Renal cortical epithelial cell (primary cell): ENCODE measurements at regions not wholly inside any gene's neighbourhood (a gene's known extent, or its start where the extent isn't known, plus 50 kb on each side); places are given as distances from the start of the nearest gene placed in this dataset.
A peak's percentile ranks its signal among the peaks of the same experiment; 100 is the strongest.

ENCODE experiments used
- DNase-seq: peaks from one replicate; pipeline ENCODE4 v3.0.0-alpha.2; 2011; ENCODE audit warnings: low read depth

DNA sequence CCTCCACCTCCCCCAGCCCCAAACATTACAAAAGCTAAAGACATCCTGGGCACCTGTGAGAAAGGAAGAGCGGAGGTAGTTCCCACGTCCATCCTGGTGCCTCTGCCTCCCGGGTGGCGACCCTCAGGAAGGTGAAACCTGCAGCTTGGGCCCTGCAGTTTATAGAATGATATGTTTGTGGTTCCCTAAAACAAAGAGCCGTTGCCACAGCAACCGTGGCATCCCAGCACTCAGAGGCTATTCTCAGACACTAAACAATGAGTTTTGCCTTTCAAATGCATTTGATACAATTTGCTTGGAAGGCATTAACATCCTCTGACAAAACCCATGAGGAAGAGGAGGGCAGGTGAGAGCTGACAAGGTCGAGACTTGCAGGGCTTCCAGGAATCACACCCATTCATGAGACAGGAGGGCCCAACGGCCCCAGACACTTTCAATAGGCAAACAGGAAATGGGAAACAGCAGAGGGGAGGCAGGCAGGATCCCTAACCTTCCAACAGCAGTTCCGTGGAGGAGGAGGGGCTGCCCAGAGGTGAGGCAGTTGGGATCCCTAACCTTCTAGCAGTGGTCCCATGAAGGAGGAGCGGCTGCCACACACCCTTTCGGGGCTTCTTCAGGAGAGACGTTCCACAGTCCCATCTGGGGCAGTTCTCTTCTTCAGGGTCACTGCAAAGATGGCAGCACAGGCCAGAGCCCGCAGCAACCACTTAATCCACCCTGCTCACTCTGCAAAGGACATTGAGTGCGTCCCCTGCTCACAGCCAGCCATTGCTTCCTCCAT, 379.2 kb downstream of the SHANK2 start:
- DNase-seq, result no peak

DNA sequence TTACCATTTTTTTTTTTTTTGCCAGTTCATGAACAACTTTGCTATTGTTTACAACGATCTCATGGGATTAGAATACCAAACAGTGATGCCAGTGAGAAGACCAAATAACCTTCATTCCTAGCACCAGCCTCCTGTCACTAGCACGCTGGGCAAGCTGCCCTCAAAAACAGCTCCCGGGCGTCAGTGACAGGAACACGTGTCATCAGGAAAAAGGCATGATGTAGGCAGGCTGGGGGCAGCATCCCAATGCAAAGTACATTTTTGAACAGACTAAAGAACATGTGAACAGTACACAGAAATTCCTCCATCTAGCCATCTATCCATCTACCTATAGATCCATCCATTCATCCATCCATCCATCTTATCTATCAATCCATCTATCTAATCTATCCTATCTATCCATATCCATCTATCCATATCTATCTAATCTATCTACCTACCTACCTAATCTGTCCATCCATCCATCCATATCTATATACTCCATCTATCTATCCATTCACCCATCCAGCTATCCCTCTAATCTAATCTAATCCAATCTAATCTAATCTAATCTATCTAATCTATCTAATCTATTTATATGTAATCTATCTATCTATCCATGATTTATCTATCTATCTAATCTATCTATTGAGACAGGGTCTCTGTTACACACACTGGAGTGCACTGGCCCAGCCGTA, 378.5 kb downstream of the SHANK2 start:
- no peak for DNase-seq

DNA sequence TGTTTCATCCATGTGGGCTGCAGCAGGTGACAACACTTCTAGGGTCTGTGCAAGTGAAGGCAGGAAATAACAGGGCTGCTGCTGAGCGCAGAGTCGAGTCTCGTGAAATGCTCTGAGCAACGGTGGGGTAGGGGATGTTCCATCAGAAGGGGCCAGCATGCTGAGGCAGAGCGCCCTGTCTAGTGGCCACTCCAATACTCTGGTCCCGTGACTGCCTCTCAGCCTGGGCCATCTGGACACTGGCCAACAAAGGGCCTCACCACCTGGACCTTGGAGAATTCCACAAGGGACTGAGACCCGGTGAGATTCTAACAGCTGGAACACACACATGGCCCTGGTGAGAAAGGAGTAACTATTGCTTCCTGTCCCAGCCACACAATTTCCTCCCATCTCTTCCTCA, 375.7 kb downstream of the SHANK2 start:
- no peak for DNase-seq

DNA sequence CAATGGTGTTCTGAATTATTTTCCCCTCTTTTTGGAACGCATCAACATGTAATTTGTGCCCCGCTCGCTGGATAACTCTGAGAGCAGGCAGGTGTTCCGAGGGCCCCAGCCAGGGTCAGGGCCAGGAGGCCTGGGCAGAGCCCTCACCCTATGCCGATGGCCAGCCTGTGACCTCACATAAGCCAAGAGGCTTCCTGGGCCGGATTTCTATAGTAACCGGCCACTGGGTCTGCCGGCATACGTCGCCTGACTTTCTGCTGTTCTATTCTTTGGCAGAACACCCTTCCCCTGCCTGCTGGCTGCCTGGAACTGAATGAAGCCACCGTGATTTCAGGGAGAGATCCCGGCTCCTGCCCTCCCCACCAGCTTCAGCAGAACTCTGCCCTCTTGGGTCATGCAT, 375.2 kb downstream of the SHANK2 start:
- no peak for DNase-seq

DNA sequence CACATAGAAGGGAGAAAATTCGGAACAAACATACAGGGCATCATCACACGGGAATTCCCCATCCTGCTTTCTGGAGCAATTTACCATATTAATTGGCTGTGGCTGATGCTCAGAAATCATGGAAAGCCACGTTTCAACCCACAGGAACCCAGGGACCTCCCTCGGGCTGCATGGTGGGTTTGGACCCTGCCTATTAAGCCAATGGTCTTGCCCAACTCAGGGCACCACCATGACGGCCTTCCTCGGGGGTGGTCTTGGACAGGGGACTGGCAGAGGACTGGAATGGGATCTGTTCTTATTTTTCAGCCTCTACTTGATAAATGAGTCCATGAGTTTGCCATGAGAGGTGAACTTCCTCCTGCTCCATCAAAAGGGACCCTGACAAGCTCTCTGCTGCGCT, 374.0 kb downstream of the SHANK2 start:
- DNase-seq, result no peak

DNA sequence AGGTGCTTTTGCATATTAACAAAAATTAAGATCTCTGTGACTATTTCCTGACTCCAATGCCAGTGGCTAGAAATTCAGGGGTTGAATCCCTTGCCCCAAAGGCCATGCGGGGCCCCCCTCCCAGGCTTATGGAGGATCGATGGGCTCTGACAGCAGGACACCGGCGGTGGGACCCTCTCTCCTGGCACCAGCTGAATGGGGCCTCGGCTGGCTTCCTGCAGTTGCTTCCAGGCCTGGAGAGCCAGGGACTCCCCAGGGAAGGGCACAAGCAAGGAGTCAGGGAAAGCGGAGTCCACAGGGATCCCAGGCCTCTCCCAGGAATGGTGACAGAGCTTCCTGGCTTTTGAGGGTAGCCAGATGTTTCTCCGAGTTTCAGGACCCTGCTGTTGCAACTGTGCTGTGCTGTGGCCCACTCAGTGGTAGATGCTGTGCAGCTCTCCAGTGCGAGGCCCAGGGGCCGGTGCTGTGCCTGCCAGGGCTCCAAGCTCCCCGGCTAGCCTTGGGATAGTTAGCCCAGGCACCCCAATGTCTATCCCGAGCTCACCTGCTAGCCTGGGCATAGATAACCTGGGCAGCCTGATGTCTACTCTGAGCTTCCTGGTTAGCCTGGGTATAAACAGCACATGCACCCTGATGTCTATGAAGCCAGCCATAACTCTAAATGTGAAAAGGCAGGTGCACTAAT, 372.6 kb downstream of the SHANK2 start:
- no peak for DNase-seq

DNA sequence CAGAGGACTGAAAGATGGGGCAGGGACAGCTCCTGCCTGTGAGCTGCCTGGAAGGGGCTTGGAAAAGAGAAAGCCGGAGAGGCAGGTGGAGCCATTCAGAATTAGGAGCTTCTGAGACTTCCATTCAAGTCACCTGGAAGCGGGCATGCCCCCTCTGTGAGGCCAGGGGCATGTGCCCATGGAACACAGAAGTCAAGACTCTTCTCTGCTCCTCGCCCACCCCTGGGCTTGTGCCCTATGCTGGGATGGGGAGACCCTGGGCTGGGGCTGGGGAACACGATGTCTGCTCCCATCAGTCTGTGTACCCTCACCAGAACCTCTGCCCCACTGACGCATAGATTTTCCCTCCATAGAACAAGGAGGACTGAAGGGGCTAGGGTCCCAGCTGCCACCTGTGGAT, 372.0 kb downstream of the SHANK2 start:
- no peak for DNase-seq

DNA sequence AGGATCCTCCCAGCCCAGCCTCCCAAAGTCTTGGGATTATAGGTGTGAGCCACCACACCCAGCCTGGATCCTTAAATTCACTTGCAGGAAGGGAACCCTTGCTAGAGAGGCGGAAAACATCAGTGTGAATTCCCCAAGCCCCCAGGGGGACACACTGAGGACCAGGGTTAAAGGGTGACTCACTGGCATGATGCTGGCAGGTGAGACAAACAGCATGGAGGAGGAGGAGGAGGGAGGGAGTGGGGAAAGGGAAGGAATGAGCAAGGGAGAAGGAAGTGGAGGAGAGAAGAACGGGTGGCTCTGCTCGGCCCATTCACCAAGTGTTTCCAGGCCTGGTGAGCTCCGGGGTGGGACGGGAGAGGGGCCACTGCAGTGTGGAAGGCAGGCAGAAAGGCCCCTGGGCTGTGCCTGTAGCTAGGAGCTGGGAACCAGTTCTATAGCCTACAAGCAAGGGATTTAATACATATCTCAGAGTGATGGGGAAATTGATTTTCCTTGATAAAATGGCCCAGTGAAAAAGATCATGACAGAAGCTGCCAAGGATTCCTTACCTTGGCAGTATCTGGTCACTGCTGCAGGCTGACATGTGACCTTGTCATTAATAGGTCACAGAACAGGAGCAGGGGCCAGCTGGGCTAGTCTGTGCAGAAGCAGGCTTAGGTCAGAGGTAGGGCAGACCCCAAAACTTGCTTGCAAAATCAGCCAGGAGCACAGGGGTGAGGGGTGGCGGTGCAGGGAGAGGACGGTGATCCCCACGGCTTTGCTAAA, 370.2 kb downstream of the SHANK2 start:
- DNase-seq, result no peak

DNA sequence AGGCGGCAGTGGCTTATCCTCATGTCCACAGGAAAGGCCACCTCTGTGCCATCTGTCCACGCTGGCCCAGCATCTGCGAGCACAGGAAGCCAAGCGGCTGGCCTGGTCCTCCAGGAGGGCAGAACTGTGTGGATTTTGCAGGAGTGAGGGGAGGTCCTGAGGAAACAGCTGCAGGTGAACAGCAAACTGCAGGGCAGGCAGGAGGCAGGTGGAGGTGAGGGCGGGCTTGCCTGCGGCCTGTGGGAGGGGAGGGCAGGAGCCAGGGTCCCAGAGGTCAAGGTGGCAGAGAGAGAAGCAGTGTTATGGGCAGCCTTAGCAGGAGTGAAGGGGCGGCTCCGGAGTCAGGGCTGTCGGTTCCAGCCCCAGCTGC, 369.7 kb downstream of the SHANK2 start:
- DNase-seq, result no peak

DNA sequence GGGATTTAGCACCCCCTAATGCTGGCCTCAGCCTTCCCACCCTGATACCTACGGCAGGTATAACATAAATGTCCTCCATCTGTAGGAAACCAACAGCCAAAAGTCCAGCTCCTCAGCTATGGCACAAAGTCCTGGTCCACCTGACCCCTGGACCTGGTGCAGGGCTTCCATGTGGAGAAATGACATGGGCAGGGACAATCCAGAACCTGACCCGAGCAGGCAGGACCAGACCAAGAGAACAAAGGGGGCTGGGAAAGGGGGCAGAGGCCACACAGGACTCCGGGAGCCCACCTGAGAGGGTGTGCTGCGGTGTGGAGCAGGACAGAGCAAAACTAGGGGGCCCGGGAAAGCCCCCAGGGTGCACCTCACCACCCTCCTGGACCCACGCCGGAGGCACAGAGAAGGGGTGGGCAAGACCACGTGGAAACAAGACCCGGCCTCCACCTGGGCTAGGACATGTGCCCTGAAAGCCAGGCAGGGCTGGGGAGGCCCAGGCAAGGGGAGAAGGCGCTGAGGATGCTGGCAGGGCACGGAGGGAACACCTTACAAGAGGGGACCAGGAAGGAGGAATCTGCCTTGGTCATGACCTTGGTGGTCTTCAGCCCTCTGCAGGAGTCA, 368.9 kb downstream of the SHANK2 start:
- no peak for DNase-seq

DNA sequence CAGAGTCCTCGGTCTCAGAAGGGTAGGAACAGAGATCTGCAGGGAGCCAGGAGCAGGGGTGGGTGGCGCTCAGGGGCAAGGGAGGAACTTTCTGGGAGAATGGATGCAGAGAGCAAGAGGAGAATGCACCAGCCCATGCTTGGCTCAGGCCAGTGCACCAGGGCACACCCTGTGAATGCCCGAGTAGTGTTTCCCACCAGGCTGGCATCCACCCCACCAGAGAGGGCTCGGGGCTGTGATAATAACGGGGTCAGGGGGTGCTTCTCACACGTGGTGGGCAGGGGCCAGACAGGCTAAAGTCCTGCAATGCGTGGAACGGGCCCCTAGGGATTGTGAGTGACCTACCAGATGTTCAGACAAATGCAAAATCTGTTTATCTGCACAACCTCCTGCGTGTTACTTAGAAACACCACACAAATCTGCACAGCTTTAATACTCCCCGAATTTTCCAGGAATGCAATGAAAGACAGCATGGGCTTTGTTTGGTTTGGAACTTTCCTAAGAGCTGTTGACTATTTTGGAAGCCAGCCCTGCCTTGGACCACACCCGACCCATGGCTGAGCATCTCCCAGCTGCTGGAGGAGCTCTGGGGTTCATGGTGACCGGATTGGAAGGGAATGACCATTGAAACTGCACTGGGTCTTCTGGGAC, 368.3 kb downstream of the SHANK2 start:
- DNase-seq, result no peak

DNA sequence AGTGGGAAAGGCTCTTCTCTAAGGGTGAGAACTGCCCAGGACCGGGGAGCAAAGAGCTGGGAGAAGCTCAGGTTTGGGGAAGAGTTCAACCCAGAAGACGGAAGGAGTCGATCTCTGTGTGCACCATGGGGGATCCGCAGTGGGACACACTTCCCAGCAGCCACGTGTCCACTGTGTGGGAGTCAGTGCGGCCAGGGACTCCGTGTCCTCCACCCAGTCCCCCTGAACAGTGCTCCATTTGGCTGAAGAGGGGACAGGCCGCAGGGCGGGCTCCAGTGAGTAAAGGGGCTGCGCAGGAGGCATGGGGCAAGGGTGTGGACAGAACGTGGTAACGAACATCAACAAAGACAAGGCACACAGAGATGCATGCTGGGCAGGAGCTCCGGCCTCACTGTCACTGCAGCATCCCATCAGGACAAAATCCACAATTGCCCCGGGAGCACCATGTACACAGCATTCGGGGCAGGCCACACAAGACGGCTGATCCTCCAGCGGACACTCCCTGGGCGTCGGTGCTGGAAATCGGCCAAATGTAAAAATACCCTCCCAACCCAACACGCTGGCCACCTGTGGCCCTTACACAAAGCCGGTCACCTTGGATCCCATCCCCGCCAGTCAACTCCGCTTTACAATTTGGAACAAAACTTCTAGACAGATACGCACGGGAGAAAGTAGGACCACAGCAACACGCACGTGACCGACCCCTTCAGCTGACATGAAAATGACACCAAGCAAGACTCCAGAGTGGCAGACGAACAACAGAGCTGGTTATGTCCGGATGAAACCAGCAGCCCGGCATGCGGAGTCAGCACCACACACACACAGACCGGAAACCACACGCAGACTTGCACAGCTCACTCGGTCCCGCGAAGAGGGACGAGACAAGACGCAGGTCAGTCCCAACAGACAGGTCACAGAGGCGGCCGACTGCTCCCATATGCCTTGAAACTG, 366.8 kb downstream of the SHANK2 start:
- peak; percentile 12 for DNase-seq

DNA sequence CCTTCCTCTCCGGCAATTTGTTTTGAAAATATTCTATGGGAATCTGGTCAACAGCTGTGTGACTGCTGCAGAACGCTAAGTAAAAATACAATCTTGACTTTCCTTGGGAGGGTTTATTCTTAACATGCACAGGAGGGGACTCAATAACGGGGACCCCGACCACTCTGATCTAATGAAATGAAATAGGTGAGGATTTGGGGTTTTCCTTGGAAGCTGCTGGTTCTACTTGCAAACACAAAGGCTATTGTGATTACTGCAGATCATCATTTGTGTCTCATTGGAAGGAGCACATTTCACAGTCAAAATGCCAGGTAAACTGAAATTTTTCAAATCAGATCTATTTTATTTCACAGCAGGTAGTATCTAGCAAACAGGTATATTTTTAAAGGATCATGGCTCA, 366.1 kb downstream of the SHANK2 start:
- DNase-seq, result no peak

DNA sequence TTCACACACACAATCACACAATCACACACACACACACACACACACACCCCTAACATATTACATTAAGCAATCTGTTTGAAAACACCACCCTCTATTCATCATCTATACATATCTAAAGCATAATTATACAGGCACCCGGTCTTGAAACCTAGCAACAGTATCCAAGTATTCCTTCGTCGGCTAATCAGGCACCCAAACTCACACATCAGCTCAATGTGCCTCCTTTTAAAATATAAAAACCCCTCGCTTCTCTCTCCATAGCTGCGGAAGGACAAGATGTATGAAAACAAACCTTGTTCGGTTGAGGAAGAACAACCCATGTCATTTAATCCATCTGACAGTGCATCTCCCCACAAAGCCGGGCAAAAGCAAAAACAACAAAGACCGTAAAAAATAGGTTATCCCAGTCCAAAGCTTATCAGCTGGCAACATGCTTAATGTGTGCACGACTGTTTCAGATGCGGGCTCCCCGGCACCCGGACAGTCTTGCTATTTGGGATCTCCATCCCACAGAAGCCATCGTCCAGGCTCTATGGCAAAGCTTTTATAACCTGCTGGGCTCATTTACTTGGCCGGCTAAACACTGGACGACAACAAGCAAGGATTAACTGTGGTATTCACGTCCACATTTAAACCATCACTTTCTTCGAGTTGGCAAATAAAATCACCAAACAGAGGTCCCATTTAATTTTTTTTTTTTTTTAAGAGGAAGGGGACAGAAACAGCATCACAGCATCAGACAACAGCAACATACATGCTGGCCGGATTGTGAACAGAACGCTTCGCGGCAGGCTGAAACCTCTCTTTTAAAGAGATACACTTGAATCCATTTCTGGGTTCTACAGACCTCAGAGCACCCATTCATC, 365.5 kb downstream of the SHANK2 start:
- DNase-seq, result no peak

DNA sequence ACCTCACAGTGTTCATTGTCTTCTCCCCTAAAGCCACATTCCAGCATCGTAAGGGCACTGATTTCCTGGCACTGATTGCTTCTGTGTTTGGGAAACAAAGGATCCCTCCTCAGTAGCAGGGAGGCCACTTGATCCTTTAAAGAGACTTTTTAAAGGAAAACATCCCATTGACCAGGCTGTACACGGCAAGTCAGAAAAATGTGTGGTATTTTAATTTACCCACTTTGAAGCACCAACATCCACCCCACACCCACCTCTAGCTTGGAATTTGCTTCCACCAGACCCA, 364.9 kb downstream of the SHANK2 start:
- DNase-seq, result no peak

DNA sequence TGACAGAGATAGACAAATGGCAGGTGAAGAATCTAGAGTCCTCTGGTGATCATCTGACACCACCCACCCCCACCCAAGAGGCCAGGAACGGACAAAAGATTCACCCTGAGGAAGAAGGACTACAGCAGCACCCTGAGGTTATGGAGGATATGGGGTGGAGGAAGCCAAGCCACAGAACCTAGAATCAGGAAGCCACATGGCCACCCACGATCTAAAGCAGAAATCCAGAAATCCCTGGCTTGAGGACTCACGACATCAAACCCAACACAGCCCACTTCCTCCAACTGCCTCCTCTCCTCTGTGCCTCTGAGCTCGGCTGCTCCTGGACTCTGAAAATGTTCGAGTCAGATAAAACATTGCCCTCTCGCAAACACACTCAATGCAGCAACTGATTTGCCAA, 364.3 kb downstream of the SHANK2 start:
- DNase-seq, result no peak

DNA sequence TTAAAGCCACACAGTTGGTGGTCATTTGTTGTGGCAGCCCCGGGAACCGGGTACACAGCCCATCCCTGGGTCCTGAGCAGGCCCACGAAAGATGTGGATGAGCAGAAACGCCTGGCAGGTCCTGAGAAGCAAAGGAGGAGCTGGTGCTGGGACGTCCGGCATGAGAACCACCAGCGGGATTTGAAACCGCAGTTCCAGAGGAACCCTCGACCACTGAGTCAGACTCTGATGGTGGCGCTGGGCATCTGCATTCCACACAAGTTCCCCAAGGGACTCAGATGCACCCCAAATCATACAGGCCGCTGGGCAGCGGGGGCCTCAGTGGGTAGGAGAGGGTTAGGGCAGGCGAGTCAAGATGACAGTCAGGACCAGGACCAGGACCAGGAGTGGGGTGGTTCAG, 363.0 kb downstream of the SHANK2 start:
- DNase-seq, result no peak

DNA sequence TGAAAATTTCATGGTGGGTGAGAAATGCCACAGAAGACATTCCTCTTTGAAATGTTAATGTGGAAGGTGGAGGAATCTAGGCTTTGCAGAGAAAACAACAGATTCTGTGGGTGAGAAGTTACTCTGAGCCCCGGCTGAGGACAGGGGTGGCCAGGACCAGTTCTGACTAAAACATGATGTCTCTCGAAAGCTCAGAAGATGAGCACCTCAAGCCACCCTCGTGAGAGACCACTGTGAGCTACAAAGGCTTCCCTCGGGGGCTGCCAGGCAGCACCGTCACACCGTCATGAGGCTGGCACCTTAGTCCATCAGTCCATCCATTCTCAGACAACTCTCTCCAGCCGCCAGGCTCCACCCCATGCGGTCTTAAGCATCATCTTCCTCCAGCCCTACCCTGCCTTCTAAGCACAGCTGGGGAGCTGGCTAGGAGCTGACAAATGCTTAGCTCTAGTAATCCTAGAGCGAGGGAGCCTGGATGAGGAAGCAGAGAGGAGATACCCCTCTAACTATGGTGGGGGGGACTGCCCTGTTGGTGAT, 360.5 kb downstream of the SHANK2 start:
- no peak for DNase-seq

DNA sequence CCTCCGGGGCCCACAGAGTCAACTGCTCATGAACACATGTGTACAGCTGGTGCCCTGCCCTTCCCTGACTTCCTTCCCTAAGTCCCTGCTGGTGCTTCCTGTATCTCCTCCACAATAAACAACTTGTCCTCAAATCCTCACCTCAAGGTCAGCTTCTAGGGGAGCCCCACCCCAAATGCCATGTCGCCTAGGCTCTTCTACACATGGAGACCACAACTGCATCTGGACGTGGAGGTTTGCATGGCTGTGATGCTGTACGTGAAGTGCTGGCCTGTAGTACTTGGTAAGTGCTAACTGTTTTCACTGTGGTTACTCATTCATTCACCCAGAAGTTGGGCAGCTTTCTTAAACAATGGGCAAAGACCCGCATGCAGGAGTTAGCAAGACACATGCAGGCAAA, 359.5 kb downstream of the SHANK2 start:
- no peak for DNase-seq
